ENCODE measurements at regions not wholly inside any gene's neighbourhood (a gene's known extent, or its start where the extent isn't known, plus 50 kb on each side); places are given as distances from the start of the nearest gene placed in this dataset.

GRCh38 chr4:60814549-60814948 lies 385.6 kb upstream of the ADGRL3 start:
- BruUV-seq (replicated peaks), result no TSS peak
- POLR2A ChIA-PET, result no interaction called here
- peaks cover 2% of the 10 kb centered on the region for H3K9me3 ChIP-seq (replicated peaks; ENCODE audit: control insufficient read depth, insufficient read depth, low read length)
- dilution Hi-C loops (cut with MboI; ENCODE audit: extremely low pct_ligation_motif_present, low sequenced_read_pairs), result no loop called here
- no peak overlapping the region for H2AFZ ChIP-seq (ENCODE audit: low read depth, low read length)
- FAIRE-seq (no peak), DNase-seq (ENCODE audit: low read depth, low spot score) (no peak)
- H3K9me1 ChIP-seq (replicated peaks; ENCODE audit: control insufficient read depth, extremely low read depth, insufficient read depth, low read length), result no peaks in the 10 kb centered on the region
- intact Hi-C loops (cut with micrococcal nuclease), result no loop called here
- H4K20me1 ChIP-seq (replicated peaks; ENCODE audit: control insufficient read depth, extremely low read depth, insufficient read depth, low read length), result no peaks in the 10 kb centered on the region
- no peaks in the 10 kb centered on the region for H3K36me3 ChIP-seq (ENCODE audit: control insufficient read depth in 2 of 2, extremely low read depth in 1 of 2, insufficient read depth in 2 of 2, low read length in 2 of 2)
- no peak overlapping the region for H3K9ac ChIP-seq (replicated peaks; ENCODE audit: extremely low read depth, insufficient read depth, low read length)
- CTCF ChIA-PET, result no interaction called here
- TF ChIP-seq FOS (IDR thresholded peaks at IDR 0.05; ENCODE audit: borderline replicate concordance, insufficient read depth, low read length) (no peak), MYC (IDR thresholded peaks at IDR 0.05; ENCODE audit: low read depth, low read length) (no peak), POLR2A (IDR thresholded peaks at IDR 0.05; ENCODE audit: low read depth, low read length) (no peak), JUN (IDR thresholded peaks at IDR 0.05; ENCODE audit: borderline replicate concordance, insufficient read depth, insufficient read length, low read depth) (no peak), GATA2 (IDR thresholded peaks at IDR 0.05; ENCODE audit: insufficient read depth, insufficient read length, low read depth, low read length) (no peak), CTCF (IDR thresholded peaks at IDR 0.05; ENCODE audit: extremely low read depth in 1 of 2, insufficient read depth in 1 of 2, low read depth in 1 of 2, low read length in 2 of 2) (no peak), EZH2 (IDR thresholded peaks at IDR 0.05; ENCODE audit: borderline replicate concordance, low read depth, low read length, severe bottlenecking) (no peak), MAX (IDR thresholded peaks at IDR 0.05; ENCODE audit: insufficient read depth, insufficient read length) (no peak), POLR2AphosphoS5 (IDR thresholded peaks at IDR 0.05; ENCODE audit: insufficient read depth, low read depth, low read length) (no peak)
- no peaks in the 10 kb centered on the region for H3K27me3 ChIP-seq (ENCODE audit: control insufficient read depth in 2 of 2, insufficient read depth in 2 of 2, low read length in 2 of 2)
- no peaks in the 10 kb centered on the region for H3K79me2 ChIP-seq (ENCODE audit: control insufficient read depth, insufficient read depth, low read length)
- H3K4me3 ChIP-seq (replicated peaks in 1 of 3; ENCODE audit: insufficient read depth in 1 of 3, low read depth in 1 of 3, low read length in 3 of 3), result no peak overlapping the region
- no peak overlapping the region for H3K27ac ChIP-seq (ENCODE audit: insufficient read depth, low read depth, low read length)
- H3K4me1 ChIP-seq (ENCODE audit: control insufficient read depth, extremely low read depth, insufficient read depth, low read length), result no peaks in the 10 kb centered on the region
- no peak overlapping the region for H3K4me2 ChIP-seq (ENCODE audit: insufficient read depth, low read length)
